H1 (cell line): ENCODE measurements at regions not wholly inside any gene's neighbourhood (a gene's known extent, or its start where the extent isn't known, plus 50 kb on each side); places are given as distances from the start of the nearest gene placed in this dataset.

Experiments
- ASH2L ChIP-seq: fragments of 200-600, 300-600 bp; sonication (generic); IDR thresholded peaks from one replicate; pipeline ENCODE4 v1.7.1; 2017; ENCODE audit warnings: low read length
- CBX5 ChIP-seq: fragments of 300-800, 300-1000 bp; sonication (generic); IDR thresholded peaks from 2 replicates; pipeline ENCODE4 v1.7.1; 2016; ENCODE audit warnings: antibody characterized with exemption, low read length, low read depth
- GTF2F1 ChIP-seq: IDR thresholded peaks from 2 replicates; pipeline ENCODE4 v1.6.1; 2012; ENCODE audit warnings: low read depth, low read length, improper control_type of control experiment, borderline replicate concordance
- MAX ChIP-seq: IDR thresholded peaks from 2 replicates; pipeline ENCODE4 v1.6.1; 2012; ENCODE audit warnings: inconsistent platforms
- PHF8 ChIP-seq: fragments of 200-600 bp; sonication (generic); conservative IDR thresholded peaks from 2 replicates; pipeline ENCODE4 v1.7.1; 2012; ENCODE audit warnings: low read depth, mild to moderate bottlenecking, inconsistent platforms, low read length, moderate library complexity
- RBBP5 ChIP-seq: IDR thresholded peaks from 2 replicates; pipeline ENCODE4 v1.7.1; 2012; ENCODE audit warnings: low read depth, mild to moderate bottlenecking, inconsistent platforms, low read length, moderate library complexity, borderline replicate concordance
- SIN3A ChIP-seq, 2 experiments: IDR thresholded peaks in 1 of 2; conservative IDR thresholded peaks in 1 of 2; 2 replicates each; pipeline ENCODE4 v1.6.1; 2011 to 2012; ENCODE audit warnings: low read length in 2 of 2, improper control_type of control experiment in 1 of 2, low read depth in 1 of 2, mild to moderate bottlenecking in 1 of 2
- SUZ12 ChIP-seq: fragments of 200-600 bp; sonication (generic); IDR thresholded peaks from 2 replicates; pipeline ENCODE4 v1.6.1; 2012; ENCODE audit warnings: mild to moderate bottlenecking, inconsistent platforms, low read length, moderate library complexity, mixed read lengths
- TAF1 ChIP-seq: IDR thresholded peaks from 2 replicates; pipeline ENCODE4 v1.6.1; 2011; ENCODE audit warnings: mild to moderate bottlenecking, low read depth, low read length
- TF ChIP-seq, protein P1 (sequence below): IDR thresholded peaks from 2 replicates; pipeline ENCODE4 v1.6.1; 2012; ENCODE audit warnings: inconsistent platforms

DNA sequence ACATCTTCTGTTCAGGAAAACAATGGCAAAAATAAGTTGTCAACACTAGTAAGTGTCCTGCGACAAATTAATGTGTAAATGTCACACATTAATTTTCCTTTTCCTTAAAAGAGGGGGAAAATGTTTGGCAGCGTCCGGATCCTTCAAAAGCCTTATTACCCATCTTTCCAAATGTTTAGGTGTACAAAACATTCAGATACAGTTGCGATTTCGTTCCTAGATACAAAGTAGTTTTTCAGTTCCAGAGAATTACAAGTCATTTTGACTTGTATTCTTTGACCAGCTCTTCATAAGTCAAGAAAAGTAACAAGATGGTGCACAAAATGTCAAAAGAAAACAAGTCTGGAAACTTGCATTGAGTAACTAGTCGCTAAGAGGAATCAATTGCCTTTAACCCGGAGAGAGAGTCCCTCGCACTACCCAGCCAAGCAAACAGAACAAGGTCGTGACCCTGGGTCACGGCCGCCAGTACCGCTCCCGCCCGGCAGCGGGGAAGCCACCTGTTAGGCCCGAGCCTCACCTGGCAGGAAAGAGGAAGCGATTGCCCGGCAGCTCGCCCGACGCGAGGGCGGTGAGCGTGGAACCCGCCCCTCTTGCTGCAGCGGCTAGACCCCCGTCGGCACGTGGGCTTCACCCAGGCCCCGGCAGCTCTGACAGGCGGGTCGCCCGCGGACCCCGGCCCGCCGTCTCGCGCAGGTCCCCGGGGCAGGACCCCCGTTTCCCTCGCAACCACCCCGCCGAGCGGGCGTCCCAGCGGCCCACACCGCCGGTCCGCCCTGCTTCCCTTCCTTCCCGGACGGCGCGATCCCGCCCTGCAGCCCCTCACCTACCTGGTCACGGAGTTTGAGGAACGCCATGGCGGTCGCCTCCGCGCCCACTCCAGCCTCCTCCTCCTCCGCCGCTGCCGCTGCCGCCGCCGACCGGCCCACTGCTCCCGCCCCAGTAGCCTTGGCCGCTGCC lies 61.0 kb upstream of the ANKRD28 start (continued):
- TF ChIP-seq, protein P1, sequence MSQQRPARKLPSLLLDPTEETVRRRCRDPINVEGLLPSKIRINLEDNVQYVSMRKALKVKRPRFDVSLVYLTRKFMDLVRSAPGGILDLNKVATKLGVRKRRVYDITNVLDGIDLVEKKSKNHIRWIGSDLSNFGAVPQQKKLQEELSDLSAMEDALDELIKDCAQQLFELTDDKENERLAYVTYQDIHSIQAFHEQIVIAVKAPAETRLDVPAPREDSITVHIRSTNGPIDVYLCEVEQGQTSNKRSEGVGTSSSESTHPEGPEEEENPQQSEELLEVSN: peak; percentile 93
- peak; percentile 92 for TF ChIP-seq MAX
- TF ChIP-seq TAF1: peak; percentile 46; the same call in 1 of the 2 replicates
- TF ChIP-seq RBBP5: peak; percentile 59; the same call in 1 of the 2 replicates
- TF ChIP-seq CBX5: no peak
- TF ChIP-seq SIN3A (conservative IDR thresholded peaks at IDR 0.05 in 1 of 2, IDR thresholded peaks at IDR 0.05 in 1 of 2; ENCODE audit: low read depth in 1 of 2, low read length in 2 of 2): 0 out of 4 replicates have a peak, but pooled peaks of 1 of the 2 experiments have one; percentile 40
- TF ChIP-seq SUZ12: no peak
- no peak for TF ChIP-seq GTF2F1
- TF ChIP-seq PHF8: peak; percentile 50
- TF ChIP-seq ASH2L: peak; percentile 76
